Caco-2 (cell line): ENCODE measurements at regions not wholly inside any gene's neighbourhood (a gene's known extent, or its start where the extent isn't known, plus 50 kb on each side); places are given as distances from the start of the nearest gene placed in this dataset.

ENCODE experiments used
- BruUV-seq: library from RNA; stranded (reverse); fragments of 400-500 nt; replicated peaks from 2 replicates; lab custom pipeline; 2021; lab: Mats Ljungman, UMichigan
- CTCF ChIA-PET: fragments of 300-600 bp; sonication (Branson Sonifier 250); formaldehyde crosslinking; loops from one replicate; lab custom pipeline; 2022; ENCODE audit warnings: antibody characterized with exemption; lab: Charles Lee
- POLR2A ChIA-PET: fragments of 300-600 bp; sonication (Branson Sonifier 250); formaldehyde crosslinking; loops from one replicate; lab custom pipeline; 2022; ENCODE audit warnings: antibody characterized with exemption; lab: Charles Lee
- DNase-seq, 2 experiments: peaks; one replicate each; pipeline versions ENCODE4 v3.0.0 to v3.0.0-alpha.2; 2020 to 2022
- H3K27me3 ChIP-seq: replicated peaks from 2 replicates; pipeline ENCODE4 v1.6.0; 2011; ENCODE audit warnings: low read length; ENCODE audit not compliant: control insufficient read depth, insufficient read depth
- H3K36me3 ChIP-seq: 2 replicates; pipeline ENCODE4 v1.5.1; 2011; ENCODE audit warnings: low read length; ENCODE audit not compliant: control insufficient read depth, insufficient read depth
- H3K4me1 ChIP-seq: fragments of 250-450 bp; sonication (Bioruptor Pico); 2 replicates; pipeline ENCODE4 v1.5.1; 2020; ENCODE audit warnings: mild to moderate bottlenecking
- H3K4me3 ChIP-seq: 2 replicates; pipeline ENCODE4 v1.5.1; 2011; ENCODE audit warnings: low read depth, mild to moderate bottlenecking, control low read depth, low read length
- H3K9me3 ChIP-seq: fragments of 250-450 bp; sonication (Bioruptor Pico); 2 replicates; pipeline ENCODE4 v1.5.1; 2020; ENCODE audit warnings: mild to moderate bottlenecking, moderate library complexity
- H3K27ac Mint-ChIP-seq: one replicate; pipeline ENCODE4 v1.8.0; 2022; ENCODE audit warnings: mixed read lengths; ENCODE audit not compliant: unreplicated experiment
- H3K27me3 Mint-ChIP-seq: one replicate; pipeline ENCODE4 v1.8.0; 2022; ENCODE audit warnings: mixed read lengths; ENCODE audit not compliant: insufficient read depth, unreplicated experiment
- H3K36me3 Mint-ChIP-seq: one replicate; pipeline ENCODE4 v1.8.0; 2022; ENCODE audit warnings: mild to moderate bottlenecking, mixed read lengths; ENCODE audit not compliant: insufficient read depth, unreplicated experiment
- H3K4me1 Mint-ChIP-seq: one replicate; pipeline ENCODE4 v1.8.0; 2022; ENCODE audit warnings: low read depth, mixed read lengths; ENCODE audit not compliant: unreplicated experiment
- H3K4me3 Mint-ChIP-seq: one replicate; pipeline ENCODE4 v1.8.0; 2022; ENCODE audit warnings: mild to moderate bottlenecking, moderate library complexity, mixed read lengths; ENCODE audit not compliant: unreplicated experiment
- H3K9me3 Mint-ChIP-seq: one replicate; pipeline ENCODE4 v1.8.0; 2022; ENCODE audit warnings: mixed read lengths; ENCODE audit not compliant: unreplicated experiment
- intact Hi-C: fragments of 100-400 bp; cut with micrococcal nuclease; formaldehyde crosslinking; loops from one replicate; pipeline ENCODE4 v1.10.0; 2022; ENCODE audit not compliant: unreplicated experiment
- TF ChIP-seq, protein P1 (sequence below), 2 experiments: fragments of 200-600 bp in 1 of 2; IDR thresholded peaks; 1 replicate in 1 of 2; 2 replicates in 1 of 2; pipeline versions ENCODE4 v1.5.1 to v1.8.0; 2011 to 2022; ENCODE audit warnings: antibody characterized with exemption in 1 of 2, control low read depth in 1 of 2, inconsistent platforms in 1 of 2, low read depth in 1 of 2, low read length in 1 of 2, mild to moderate bottlenecking in 1 of 2, moderate library complexity in 1 of 2; ENCODE audit not compliant: insufficient read depth in 1 of 2, severe bottlenecking in 1 of 2, unreplicated experiment in 1 of 2

DNA sequence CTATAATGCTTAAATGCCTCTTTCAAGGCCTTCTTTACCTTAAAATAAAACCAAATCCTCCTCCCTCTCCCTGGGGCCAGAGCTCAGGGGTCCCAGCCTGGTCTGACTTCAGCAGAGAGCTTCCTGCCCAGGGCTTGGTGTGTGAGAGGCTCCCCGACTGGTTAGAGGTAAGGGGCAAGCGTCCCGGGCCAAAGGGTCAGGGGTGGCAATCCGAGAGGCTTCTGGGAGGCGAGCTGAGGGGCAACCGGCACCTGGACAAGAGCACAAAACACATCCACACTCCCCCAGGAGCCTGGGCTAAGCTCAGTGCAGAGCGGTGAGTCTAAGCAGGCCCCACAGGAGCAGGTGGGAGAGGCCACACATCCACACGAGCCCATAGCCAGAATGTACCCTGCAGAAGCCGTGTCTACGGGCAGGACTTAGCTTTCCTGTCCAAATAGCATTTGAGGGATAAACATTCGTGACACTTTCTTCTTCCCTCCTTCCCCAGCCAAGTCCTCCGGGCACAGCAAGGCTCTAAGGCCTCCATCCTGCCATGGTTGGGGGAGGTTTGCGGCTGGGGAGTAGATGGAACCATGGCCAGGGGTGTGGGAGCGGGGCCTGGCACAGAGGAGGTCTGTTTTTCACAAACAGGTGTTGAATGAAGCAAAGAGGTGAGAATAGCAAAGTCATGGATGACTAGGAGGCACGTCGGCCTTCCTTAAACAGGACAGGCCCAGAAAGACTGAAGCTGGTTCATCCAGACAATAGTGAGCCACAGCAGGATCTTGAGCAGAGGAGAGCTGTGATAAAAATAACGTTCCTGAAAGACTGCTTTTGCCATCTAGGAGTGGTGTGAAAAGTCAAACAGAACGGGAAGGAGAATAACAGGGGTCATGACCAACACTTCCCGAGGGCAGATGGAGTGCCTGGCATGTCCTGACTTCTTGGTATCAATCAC lies 98.7 kb upstream of the IQSEC1 start:
- TF ChIP-seq, protein P1, sequence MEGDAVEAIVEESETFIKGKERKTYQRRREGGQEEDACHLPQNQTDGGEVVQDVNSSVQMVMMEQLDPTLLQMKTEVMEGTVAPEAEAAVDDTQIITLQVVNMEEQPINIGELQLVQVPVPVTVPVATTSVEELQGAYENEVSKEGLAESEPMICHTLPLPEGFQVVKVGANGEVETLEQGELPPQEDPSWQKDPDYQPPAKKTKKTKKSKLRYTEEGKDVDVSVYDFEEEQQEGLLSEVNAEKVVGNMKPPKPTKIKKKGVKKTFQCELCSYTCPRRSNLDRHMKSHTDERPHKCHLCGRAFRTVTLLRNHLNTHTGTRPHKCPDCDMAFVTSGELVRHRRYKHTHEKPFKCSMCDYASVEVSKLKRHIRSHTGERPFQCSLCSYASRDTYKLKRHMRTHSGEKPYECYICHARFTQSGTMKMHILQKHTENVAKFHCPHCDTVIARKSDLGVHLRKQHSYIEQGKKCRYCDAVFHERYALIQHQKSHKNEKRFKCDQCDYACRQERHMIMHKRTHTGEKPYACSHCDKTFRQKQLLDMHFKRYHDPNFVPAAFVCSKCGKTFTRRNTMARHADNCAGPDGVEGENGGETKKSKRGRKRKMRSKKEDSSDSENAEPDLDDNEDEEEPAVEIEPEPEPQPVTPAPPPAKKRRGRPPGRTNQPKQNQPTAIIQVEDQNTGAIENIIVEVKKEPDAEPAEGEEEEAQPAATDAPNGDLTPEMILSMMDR (IDR thresholded peaks at IDR 0.05; ENCODE audit: insufficient read depth in 1 of 2, low read depth in 1 of 2, low read length in 1 of 2, severe bottlenecking in 1 of 2, unreplicated experiment in 1 of 2): no peak
- H3K27me3 Mint-ChIP-seq: peaks cover 31% of the 10 kb centered on the region
- intact Hi-C loops: no loop called here
- H3K9me3 ChIP-seq: no peaks in the 10 kb centered on the region
- no peak for DNase-seq
- H3K4me1 ChIP-seq: no peaks in the 10 kb centered on the region
- no peaks in the 10 kb centered on the region for H3K36me3 ChIP-seq
- no peaks in the 10 kb centered on the region for H3K9me3 Mint-ChIP-seq
- ChIA-PET POLR2A (no interaction called here), CTCF (no interaction called here)
- H3K4me3 ChIP-seq: no peak overlapping the region
- no TSS peak for BruUV-seq
- H3K4me3 Mint-ChIP-seq: no peak overlapping the region
- no peaks in the 10 kb centered on the region; the same call in 1 of the 2 replicates for H3K27me3 ChIP-seq
- no peaks in the 10 kb centered on the region for H3K4me1 Mint-ChIP-seq
- H3K27ac Mint-ChIP-seq: no peak overlapping the region
- H3K36me3 Mint-ChIP-seq: no peaks in the 10 kb centered on the region

GRCh38 chr3:13170317-13170716 lies 97.1 kb upstream of the IQSEC1 start:
- intact Hi-C loops: no loop called here
- peaks cover 30% of the 10 kb centered on the region for H3K27me3 Mint-ChIP-seq
- no TSS peak for BruUV-seq
- H3K4me1 Mint-ChIP-seq: no peaks in the 10 kb centered on the region
- H3K4me1 ChIP-seq: no peaks in the 10 kb centered on the region
- no peaks in the 10 kb centered on the region for H3K9me3 ChIP-seq
- no peak overlapping the region for H3K4me3 Mint-ChIP-seq
- POLR2A ChIA-PET: no interaction called here
- H3K27ac Mint-ChIP-seq: no peak overlapping the region
- CTCF ChIA-PET: no interaction called here
- no peaks in the 10 kb centered on the region for H3K9me3 Mint-ChIP-seq
- H3K27me3 ChIP-seq: peaks cover 1% of the 10 kb centered on the region; the same call in 1 of the 2 replicates
- no peaks in the 10 kb centered on the region for H3K36me3 Mint-ChIP-seq
- TF ChIP-seq, protein P1 (IDR thresholded peaks at IDR 0.05; ENCODE audit: insufficient read depth in 1 of 2, low read depth in 1 of 2, low read length in 1 of 2, severe bottlenecking in 1 of 2, unreplicated experiment in 1 of 2): no peak
- H3K4me3 ChIP-seq: no peak overlapping the region
- DNase-seq: no peak
- H3K36me3 ChIP-seq: no peaks in the 10 kb centered on the region

DNA sequence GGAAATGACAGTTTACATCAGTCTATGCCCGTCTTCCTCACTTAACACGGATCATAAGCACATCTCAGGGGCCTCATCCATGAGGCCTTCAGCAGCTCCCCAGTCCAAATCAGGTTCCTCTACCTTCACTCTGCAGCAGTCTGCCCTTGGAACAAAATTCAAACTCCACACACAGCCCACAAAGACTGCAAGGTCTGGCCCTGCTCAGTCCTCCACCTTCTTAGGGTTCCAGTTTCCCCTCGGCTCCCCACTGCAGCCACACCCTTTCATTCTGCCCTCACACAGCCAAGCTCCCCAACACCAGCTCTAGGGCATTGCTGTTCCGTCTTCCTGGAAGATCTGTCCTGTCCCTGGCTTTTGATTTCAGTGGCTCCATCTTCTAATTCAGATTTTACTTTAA lies 95.2 kb upstream of the IQSEC1 start:
- intact Hi-C loops: no loop called here
- TF ChIP-seq, protein P1 (IDR thresholded peaks at IDR 0.05; ENCODE audit: insufficient read depth in 1 of 2, low read depth in 1 of 2, low read length in 1 of 2, severe bottlenecking in 1 of 2, unreplicated experiment in 1 of 2): no peak
- Histone ChIP-seq H3K36me3 (no peaks in the 10 kb centered on the region), H3K4me1 (no peaks in the 10 kb centered on the region), H3K27me3 (peaks cover 3% of the 10 kb centered on the region), H3K9me3 (no peaks in the 10 kb centered on the region), H3K4me3 (no peak overlapping the region)
- Mint-ChIP-seq H3K27ac (no peak overlapping the region), H3K4me3 (no peak overlapping the region), H3K27me3 (peaks cover 30% of the 10 kb centered on the region), H3K4me1 (no peaks in the 10 kb centered on the region), H3K36me3 (no peaks in the 10 kb centered on the region), H3K9me3 (no peaks in the 10 kb centered on the region)
- BruUV-seq: no TSS peak
- CTCF ChIA-PET: interaction anchor here (1.2 kb wide), 1 partner anchor 26 kb away, joined by 3 read pairs; no protein-coding TSS in a partner anchor
- no peak for DNase-seq
- POLR2A ChIA-PET: no interaction called here
